Heart left ventricle (tissue), 13 donors: ENCODE measurements at regions not wholly inside any gene's neighbourhood (a gene's known extent, or its start where the extent isn't known, plus 50 kb on each side); places are given as distances from the start of the nearest gene placed in this dataset.

ENCODE experiments used
- CTCF ChIP-seq, 12 donors: fragments of 200-600 bp; sonication (generic) in 4 of 12; IDR thresholded peaks; one replicate each; pipeline versions ENCODE4 v1.5.0 to v1.8.0; 2018 to 2022; ENCODE audit warnings: antibody characterized with exemption in 12 of 12, mild to moderate bottlenecking in 5 of 12
- POLR2A ChIP-seq, 2 donors: fragments of 450-650 bp; IDR thresholded peaks; one replicate each; pipeline ENCODE4 v1.6.1; 2017; ENCODE audit warnings: antibody characterized with exemption in 2 of 2, mild to moderate bottlenecking in 2 of 2, moderate library complexity in 2 of 2
- donor health status: ischemic (EF 13 %, LVEDD 7.1; RV severe dilation, severe dysfunction).
- donor health status: DM: no; HTN: yes; CAD: no.
- donor health status: DM: no; HTN: no; CAD: no.
- donor health status: ischemic (EF 25% LVEDD 6.9; RV normal size, moderate dysfunction).
- donor health status: ischemic (EF 25% LVEDD 5.7; RV mildly dilated, moderate dysfunction).
- donor health status: ischemic (EF 35%, LVEDD 5.7; RV mildly dilated, moderate dysfunction).
- donor health status: nonischemic (EF 11% LVEDD 7.7; RV severe dilation, severe dysfunction).
- donor health status: DM: yes; HTN: yes; CAD: no.
- donor health status: PGD.
- donor health status: ischemic (EF 29% LVEDD 5.4; RV normal size, mild dysfunction).
- donor health status: nonischemic (EF 23%, LVEDD 6.1; RV moderate dilation, normal function).

DNA sequence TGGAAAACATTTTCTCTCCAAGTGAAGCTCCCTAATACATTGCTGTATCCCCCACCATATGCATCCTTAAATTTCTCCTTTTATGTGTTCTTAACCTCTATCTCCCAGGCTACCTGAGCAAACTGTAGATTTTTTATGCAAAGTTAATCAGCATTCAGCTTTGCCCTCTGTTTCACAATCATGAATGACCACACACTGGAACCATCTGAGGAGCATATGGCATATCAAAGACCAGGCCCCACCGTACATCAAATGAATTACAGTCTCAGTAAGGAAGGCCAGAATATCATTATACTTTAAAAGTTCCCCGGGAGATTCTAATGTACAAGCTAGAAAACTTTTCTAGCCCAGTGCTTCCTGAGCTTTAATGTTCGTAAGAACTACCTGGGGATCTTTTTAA lies 115.5 kb upstream of the NECTIN3 start:
- TF ChIP-seq CTCF (IDR thresholded peaks at IDR 0.05) (no peak), POLR2A (IDR thresholded peaks at IDR 0.05) (no peak)
